ENCODE measurements at regions not wholly inside any gene's neighbourhood (a gene's known extent, or its start where the extent isn't known, plus 50 kb on each side); places are given as distances from the start of the nearest gene placed in this dataset.

DNA sequence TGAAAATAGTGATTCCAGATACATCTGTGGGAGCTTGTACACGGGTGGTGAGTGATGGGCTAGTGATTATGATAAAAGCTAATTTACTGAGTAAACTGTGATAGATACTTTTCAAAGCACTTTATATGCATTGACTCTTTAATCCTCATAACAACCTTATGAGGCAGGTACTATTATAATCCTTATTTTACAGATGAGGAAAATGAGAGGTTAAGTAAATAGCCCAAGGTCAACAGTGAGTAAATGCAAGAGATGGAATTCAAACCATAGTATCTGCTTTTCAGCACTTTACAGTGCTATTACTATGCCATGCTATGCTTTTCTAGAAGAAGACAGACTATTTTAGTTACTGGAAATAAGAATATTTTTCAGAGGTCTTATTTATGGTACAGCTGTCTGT lies 320.9 kb upstream of the CITED2 start:
- TF ChIP-seq, protein P1, sequence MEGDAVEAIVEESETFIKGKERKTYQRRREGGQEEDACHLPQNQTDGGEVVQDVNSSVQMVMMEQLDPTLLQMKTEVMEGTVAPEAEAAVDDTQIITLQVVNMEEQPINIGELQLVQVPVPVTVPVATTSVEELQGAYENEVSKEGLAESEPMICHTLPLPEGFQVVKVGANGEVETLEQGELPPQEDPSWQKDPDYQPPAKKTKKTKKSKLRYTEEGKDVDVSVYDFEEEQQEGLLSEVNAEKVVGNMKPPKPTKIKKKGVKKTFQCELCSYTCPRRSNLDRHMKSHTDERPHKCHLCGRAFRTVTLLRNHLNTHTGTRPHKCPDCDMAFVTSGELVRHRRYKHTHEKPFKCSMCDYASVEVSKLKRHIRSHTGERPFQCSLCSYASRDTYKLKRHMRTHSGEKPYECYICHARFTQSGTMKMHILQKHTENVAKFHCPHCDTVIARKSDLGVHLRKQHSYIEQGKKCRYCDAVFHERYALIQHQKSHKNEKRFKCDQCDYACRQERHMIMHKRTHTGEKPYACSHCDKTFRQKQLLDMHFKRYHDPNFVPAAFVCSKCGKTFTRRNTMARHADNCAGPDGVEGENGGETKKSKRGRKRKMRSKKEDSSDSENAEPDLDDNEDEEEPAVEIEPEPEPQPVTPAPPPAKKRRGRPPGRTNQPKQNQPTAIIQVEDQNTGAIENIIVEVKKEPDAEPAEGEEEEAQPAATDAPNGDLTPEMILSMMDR (IDR thresholded peaks at IDR 0.05; ENCODE audit: insufficient read depth, low read depth, low read length): no peak
- TF ChIP-seq EZH2 (IDR thresholded peaks at IDR 0.05; ENCODE audit: insufficient read depth, low read length): no peak
